Neural cell (in vitro differentiated cells): ENCODE measurements at regions not wholly inside any gene's neighbourhood (a gene's known extent, or its start where the extent isn't known, plus 50 kb on each side); places are given as distances from the start of the nearest gene placed in this dataset.

Experiments
- CTCF ChIP-seq: fragments of 450-650 bp; IDR thresholded peaks from 2 replicates; pipeline ENCODE4 v1.5.1; 2014; ENCODE audit warnings: antibody characterized with exemption, mild to moderate bottlenecking, moderate library complexity; ENCODE audit not compliant: poor library complexity, severe bottlenecking
- EP300 ChIP-seq: fragments of 450-650 bp; conservative IDR thresholded peaks from 2 replicates; pipeline ENCODE4 v1.6.1; 2014; ENCODE audit warnings: antibody characterized with exemption, mild to moderate bottlenecking, moderate library complexity; ENCODE audit not compliant: poor library complexity, severe bottlenecking
- POLR2AphosphoS5 ChIP-seq: IDR thresholded peaks from 2 replicates; pipeline ENCODE4 v1.6.1; 2012
- TAF1 ChIP-seq: IDR thresholded peaks from 2 replicates; pipeline ENCODE4 v1.6.1; 2012; ENCODE audit warnings: low read depth

DNA sequence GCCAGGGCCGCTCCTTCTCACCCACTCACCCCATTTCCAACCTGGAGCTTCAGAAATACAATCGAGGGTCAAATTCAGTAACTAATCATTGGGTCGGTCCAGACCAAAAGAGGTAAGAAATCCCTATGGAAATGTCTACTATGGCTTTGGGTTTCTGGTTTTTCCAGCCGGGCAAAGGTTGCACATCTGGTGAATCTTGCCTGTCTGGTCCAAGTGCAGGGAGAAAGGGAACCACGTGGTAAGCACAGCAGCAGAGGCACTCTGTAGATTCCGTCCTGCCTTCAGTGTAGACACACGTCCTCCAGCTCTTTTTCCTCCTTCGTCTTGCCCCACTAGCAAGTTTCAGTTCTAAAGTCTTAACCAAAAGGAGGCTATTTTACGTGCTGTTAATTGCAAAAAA lies 218.0 kb upstream of the JADE1 start:
- no peak for TF ChIP-seq CTCF
- TF ChIP-seq EP300 = no peak
- TF ChIP-seq POLR2AphosphoS5 = no peak
- TF ChIP-seq TAF1 = no peak
